ENCODE measurements at regions not wholly inside any gene's neighbourhood (a gene's known extent, or its start where the extent isn't known, plus 50 kb on each side); places are given as distances from the start of the nearest gene placed in this dataset.

- Histone ChIP-seq H4K20me1 (replicated peaks; ENCODE audit: control insufficient read depth, extremely low read depth, insufficient read depth, low read length) (no peaks in the 10 kb centered on the region), H3K79me2 (ENCODE audit: control insufficient read depth, insufficient read depth, low read length) (no peaks in the 10 kb centered on the region), H3K4me3 (replicated peaks in 1 of 3; ENCODE audit: insufficient read depth in 1 of 3, low read depth in 1 of 3, low read length in 3 of 3) (no peak overlapping the region), H2AFZ (ENCODE audit: low read depth, low read length) (no peak overlapping the region), H3K4me2 (ENCODE audit: insufficient read depth, low read length) (no peak overlapping the region), H3K27ac (ENCODE audit: insufficient read depth, low read depth, low read length) (no peak overlapping the region), H3K4me1 (ENCODE audit: control insufficient read depth, extremely low read depth, insufficient read depth, low read length) (peaks cover 20% of the 10 kb centered on the region), H3K9me1 (replicated peaks; ENCODE audit: control insufficient read depth, extremely low read depth, insufficient read depth, low read length) (no peaks in the 10 kb centered on the region), H3K36me3 (ENCODE audit: control insufficient read depth in 2 of 2, extremely low read depth in 1 of 2, insufficient read depth in 2 of 2, low read length in 2 of 2) (no peaks in the 10 kb centered on the region), H3K27me3 (ENCODE audit: control insufficient read depth in 2 of 2, insufficient read depth in 2 of 2, low read length in 2 of 2) (no peaks in the 10 kb centered on the region), H3K9ac (replicated peaks; ENCODE audit: extremely low read depth, insufficient read depth, low read length) (no peak overlapping the region), H3K9me3 (replicated peaks; ENCODE audit: control insufficient read depth, insufficient read depth, low read length) (no peaks in the 10 kb centered on the region)
- no TSS peak for BruUV-seq (replicated peaks)
- FAIRE-seq: no peak
- POLR2A ChIA-PET: no interaction called here
- dilution Hi-C loops (cut with MboI; ENCODE audit: extremely low pct_ligation_motif_present, low sequenced_read_pairs) (no loop called here), intact Hi-C loops (cut with micrococcal nuclease) (no loop called here)
- no peak for DNase-seq (ENCODE audit: low read depth, low spot score)
- CTCF ChIA-PET: interaction anchor here (1.4 kb wide), 1 partner anchor 80 kb away, joined by 3 read pairs; no protein-coding TSS in a partner anchor
- TF ChIP-seq CTCF (IDR thresholded peaks at IDR 0.05; ENCODE audit: extremely low read depth in 1 of 2, insufficient read depth in 1 of 2, low read depth in 1 of 2, low read length in 2 of 2) (no peak), JUN (IDR thresholded peaks at IDR 0.05; ENCODE audit: borderline replicate concordance, insufficient read depth, insufficient read length, low read depth) (no peak), POLR2A (IDR thresholded peaks at IDR 0.05; ENCODE audit: low read depth, low read length) (no peak), GATA2 (IDR thresholded peaks at IDR 0.05; ENCODE audit: insufficient read depth, insufficient read length, low read depth, low read length) (no peak), MYC (IDR thresholded peaks at IDR 0.05; ENCODE audit: low read depth, low read length) (no peak), EZH2 (IDR thresholded peaks at IDR 0.05; ENCODE audit: borderline replicate concordance, low read depth, low read length, severe bottlenecking) (no peak), POLR2AphosphoS5 (IDR thresholded peaks at IDR 0.05; ENCODE audit: insufficient read depth, low read depth, low read length) (no peak), FOS (IDR thresholded peaks at IDR 0.05; ENCODE audit: borderline replicate concordance, insufficient read depth, low read length) (no peak), MAX (IDR thresholded peaks at IDR 0.05; ENCODE audit: insufficient read depth, insufficient read length) (no peak)
These were observed 69.2 kb upstream of the MYO10 start for GRCh38 chr5:17005107-17005828.

Measured in endothelial cell of umbilical vein (primary cell).